Left forelimb (tissue), 1 donor: ENCODE measurements at regions not wholly inside any gene's neighbourhood (a gene's known extent, or its start where the extent isn't known, plus 50 kb on each side); places are given as distances from the start of the nearest gene placed in this dataset.

Experiments used
- DNase-seq: peaks from one replicate; pipeline ENCODE4 v3.0.0-alpha.2; 2018; ENCODE audit warnings: low spot score

DNA sequence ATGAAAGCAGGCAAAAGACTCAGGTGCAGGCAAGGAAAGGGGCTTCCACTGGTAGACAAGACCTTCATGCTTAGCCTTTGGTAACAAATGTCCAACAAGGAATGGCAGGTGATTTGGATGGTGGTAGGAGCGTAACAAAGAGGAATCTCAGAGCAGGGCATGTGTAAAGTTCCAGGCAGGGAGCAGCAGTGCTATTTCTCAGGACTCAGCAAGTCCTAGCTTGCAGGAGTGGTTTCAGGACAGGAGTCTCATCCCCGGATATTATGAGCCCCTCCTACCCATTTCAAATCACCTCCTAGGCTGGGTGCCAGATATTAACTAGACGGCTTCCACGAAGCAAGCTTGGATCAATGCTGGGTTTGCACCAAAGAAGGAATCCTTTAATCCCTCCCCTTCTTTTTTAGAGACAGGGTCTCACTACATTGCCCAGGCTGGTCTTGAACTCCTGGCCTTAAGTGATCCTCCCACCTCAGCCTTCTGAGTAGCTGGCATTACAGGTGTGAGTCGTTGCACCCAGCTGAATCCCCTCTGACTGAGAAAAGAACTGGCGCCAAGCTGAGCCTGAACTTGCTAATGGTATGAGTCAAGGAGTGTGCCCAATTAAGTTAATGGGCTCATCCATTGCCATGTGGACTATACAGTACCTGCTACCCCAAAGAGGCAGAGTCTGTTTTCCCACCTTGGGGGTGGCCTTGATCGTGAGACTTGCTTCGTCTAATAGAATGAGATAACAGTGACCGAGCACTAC, 190.3 kb downstream of the ARL4C start:
- no peak for DNase-seq

DNA sequence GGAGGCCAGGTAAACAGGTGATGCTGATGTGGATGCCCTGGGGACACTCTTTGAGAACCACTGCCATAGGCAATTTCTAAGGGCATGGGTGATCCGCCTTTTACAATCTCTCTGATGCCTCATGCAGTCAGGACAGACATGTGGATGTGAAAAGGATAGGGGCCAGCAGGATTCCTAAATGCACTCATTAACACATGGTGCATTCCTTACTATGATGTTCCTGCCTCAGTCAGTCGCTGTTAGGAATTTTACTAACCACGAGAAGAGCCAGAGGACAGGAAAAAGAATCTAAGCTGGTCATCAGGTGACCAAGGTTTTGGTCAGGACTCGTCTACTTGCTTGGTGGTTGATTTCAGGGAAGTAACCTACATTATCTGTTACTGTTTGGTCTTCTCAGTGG, 191.0 kb downstream of the ARL4C start:
- DNase-seq, result no peak

DNA sequence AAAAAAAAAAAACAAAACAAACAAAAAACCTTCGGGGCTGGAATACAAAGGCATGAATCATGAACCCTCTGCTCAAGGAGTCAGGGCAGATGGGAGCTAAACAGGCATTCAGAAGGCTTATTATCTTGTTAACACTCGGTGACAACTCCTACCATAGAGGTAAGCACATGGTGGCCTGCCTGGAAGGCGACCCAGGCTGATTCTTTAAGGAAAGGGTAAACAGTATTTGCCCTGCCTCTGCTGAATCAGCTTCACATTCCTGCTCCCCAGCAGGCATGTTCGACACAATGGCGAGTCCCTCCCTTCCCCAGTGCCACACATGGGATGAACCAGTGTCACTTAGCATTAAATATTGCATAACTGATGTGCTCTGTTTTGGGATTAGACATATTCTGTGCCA, 191.9 kb downstream of the ARL4C start:
- DNase-seq, result no peak

DNA sequence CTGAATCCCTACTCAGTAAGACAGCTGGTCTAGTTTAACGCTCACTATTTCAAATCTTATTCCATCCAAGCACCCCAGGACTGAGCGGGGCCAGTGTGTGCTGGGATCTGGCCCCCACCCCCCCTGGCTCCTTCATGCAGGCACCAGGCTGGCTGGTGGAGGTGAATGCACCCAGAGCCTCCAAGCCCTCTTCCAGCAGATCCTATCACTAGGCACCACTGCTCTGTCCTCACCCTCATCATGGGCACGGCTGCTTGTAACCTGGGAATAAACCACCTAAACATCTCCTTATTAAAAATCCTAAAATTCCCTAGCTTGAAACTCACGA, 194.3 kb downstream of the ARL4C start:
- no peak for DNase-seq

DNA sequence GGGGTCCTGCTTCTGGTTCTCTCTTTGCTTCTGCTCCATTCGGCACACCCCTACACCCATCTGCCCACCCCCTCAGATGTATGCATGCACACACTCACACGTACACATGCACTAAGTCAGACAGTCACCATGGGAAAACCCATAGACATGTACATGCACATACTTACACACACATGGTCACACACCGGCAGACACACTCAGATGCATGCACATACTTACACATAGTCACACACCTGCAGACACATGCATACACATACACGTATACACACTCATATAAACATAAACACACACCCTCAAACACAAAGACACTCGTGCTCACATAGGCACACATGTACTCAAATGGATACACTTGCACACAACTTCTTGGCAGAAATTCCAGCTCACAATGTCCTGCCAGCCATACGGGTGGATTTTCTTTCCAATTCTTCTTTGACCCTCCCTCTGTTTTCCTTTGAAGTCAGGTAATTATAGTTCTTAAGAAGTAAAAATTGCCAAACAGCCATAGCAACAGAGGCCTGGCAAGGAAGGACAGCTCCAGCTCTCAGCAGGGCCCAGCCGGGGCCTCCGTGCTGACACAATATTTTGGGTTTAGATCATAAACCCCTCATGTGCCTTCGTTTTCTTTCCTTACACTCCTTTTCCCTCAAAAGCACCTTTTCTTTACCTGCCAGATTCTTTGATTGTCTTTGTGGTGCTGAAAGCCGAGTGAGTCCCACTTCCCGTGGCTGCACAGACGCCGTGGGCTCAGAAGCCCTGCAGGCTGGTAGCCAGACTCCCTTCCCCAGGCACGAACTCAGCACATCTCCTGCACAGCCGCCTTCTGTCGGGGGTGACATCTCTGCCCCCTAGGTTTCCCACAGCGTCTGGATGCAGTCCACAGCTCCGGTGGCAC, 195.7 kb downstream of the ARL4C start:
- DNase-seq, result no peak

DNA sequence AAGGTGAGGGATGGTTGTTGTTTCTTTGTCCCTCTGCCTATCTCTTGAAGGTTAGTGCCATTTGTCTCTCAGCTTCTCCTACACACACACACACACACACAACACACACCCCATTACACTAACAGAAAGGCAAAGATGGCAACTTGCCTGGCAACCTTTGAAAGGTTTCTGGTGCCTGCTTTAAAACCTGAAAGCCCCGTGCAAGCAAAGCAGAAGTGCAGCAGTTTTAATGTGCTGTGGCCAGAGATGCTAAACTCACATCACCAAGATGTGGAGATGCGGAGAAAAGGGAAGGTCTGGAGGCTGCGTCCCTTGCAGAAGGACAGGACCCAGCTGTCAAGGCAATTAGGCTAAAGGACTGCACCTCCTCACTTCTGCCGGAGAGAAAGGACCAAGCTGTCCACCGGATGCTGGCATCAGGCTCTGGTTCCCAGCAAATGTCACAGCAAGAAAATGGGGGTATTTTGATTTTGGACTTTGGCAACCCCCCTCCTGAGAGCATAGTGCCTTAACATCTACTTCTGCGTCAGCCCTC, 196.4 kb downstream of the ARL4C start:
- no peak for DNase-seq

DNA sequence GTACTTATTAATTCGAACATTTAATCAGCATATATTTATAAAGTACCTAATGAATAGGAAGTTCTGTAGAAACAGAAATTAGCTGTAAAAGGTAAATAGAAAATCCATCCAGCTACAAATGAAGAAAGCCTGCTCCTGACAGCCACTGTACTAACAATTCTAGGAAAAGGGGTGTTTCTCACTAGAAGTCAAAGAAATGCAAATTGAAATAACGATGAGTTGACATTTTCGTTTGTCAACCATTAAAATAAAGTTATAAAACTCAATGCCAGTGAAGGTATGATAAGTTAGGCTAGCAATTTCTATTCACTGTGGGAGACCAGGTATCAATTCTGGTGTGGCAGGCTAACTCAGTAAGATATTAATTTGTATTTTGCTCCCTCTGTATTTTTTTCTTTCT, 198.0 kb downstream of the ARL4C start:
- DNase-seq, result no peak

DNA sequence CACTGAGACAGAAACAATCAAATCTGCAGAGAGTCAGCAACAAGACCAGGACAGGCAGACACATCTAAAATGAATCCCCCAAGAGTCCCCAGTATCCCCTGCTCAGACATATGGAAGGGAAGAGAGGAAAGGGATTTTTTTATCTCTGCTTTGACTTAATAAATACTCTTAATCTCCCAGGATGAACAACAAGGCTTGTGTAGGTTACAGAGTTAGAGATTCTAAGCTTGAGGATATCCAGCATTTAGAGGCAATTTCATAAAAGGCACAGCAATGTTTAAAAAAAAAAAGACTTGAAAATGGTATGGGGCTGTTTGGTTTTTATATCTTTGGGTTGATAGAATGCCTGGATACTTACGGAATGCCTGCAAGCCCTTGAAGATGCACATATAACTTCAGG, 199.9 kb downstream of the ARL4C start:
- DNase-seq, result no peak

DNA sequence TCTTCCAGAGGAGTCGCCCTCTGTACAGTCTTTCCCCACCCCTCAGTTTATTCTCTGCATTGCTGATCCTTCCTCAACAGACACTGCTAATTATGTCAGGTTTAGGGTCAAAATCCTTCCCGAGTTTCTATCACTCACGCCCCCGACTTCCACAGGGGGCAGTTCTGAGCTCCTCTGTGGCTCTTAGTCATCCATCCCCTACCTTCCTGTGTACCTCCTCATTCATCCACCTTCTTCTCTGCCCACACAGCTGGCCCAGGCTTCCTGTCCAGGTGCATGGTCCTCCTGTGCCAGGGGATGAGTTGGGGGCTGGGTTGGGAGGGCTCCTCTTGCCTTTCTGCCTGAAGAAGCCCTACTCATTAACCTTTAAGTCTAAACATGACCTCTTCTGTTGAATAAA, 202.9 kb downstream of the ARL4C start:
- DNase-seq, result no peak

DNA sequence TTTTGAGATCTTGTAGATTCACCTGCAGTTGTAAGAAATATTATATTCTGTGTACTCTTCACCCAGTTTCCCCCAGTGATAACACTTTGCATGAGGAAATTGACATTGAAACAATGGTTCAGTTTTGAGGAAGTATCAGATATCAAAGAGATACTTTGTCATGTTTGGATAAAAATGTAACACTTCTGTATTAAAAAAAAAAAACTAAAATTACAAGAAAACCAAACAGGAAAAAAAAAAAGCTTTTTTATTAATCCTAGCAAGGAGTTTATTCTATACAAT, 204.0 kb downstream of the ARL4C start:
- no peak for DNase-seq

DNA sequence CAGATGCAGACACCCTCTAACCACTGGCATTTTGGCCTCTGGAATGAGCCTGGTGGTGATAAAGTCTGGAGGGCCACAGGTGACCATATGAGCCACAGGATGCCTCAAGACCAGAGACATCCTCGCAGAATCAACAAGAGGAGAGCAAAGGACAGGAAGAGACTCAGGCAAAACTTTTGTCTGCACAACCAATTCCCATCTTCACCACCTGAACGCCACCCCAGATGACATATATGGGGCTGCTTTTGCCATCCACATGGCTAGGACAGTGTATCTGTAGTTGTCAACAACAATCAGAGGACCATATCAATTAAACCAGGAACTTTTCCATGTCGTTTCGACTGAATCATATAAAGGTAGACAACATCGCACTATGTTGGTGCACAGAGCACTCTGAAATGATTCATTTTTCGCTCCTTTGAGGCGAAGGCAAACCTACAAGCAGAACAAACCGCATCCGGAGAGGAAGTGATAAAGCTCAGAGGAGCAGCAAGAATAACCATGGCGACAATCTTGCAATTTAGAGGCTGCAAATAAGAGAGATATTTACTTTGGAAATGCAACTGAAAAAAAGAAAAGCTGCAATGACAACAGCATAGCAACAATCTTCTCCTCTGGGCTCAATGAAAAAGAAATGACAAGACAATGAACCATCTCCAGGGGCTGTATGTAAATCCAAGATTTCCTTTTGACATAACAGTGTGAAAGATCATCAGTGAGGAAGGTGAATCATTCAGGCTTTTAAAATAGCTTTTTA, 204.5 kb downstream of the ARL4C start:
- no peak for DNase-seq

DNA sequence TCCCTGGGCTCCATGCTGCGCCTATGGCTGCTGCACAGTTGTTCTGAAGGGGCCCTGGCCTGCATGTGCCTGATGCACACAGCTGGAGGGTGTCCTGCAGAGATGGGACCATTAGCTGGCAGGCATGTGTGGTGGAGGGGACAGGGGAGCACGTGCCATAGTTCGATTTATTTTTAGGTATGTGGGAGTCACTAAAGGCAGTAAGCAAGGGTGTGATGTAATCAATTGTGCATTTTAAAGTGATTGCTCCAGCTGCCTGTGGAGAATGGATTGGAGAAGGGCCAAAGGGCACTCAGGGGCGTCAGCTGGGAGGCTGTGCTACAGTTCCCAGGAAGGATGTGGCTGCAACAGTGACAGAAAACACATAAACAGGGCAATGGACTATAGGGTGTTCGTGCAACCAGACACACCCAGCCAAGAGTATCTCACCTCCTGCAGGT, 205.1 kb downstream of the ARL4C start:
- DNase-seq, result no peak

DNA sequence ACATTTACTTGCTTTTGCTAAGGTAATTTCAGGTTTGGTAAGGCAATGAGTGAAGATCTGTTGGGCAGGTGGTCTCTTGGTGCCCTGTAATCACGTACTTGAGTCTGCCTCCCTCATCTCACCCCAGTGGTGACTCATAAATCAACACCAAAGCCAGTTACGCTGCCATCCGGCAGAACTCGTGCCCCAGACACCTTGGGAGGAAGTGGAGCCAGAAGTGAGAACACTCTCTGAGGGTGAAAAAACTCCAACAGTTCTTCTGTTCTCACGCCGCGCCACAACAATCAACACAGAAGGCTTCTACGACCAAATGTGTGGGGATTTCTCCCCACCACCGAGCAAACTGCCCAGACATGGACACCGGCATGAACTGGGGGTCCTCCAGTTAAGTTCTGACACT, 206.2 kb downstream of the ARL4C start:
- DNase-seq, result no peak

DNA sequence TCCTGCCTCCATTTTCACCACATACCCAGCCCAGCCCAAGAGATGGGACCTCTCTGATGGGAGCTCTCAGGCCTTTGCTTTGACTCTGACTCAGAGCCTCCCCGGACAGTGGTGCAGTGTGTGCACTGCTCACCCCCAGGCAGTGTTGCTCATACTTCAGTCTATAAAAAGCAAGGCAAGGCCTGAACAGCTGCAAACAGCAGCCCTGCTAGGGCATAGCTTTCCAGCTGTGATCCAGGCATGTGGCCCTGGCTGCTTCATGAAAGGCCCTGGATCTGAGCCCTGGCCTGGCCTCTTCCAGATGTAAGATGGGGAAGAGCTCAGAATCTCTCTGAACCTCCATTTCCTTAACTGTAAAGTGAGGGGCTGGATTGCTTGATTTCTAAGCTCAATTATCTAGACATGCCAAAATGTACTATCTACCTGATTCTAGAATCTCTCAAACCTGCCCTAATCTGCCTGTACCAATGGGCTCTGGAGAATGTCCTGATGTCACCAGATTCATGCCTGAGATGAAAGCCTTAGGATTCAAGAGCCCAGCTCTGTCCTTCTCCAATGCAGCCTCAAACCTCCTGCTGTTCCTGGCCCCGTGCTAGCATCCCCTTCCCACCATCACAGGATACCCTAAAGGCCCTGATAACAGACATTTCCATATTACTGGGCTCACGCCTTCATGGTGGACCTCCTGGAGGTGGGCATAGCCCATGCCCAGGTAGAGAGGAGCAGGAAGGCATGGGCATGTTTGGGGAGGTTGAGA, 206.9 kb downstream of the ARL4C start:
- DNase-seq, result no peak

DNA sequence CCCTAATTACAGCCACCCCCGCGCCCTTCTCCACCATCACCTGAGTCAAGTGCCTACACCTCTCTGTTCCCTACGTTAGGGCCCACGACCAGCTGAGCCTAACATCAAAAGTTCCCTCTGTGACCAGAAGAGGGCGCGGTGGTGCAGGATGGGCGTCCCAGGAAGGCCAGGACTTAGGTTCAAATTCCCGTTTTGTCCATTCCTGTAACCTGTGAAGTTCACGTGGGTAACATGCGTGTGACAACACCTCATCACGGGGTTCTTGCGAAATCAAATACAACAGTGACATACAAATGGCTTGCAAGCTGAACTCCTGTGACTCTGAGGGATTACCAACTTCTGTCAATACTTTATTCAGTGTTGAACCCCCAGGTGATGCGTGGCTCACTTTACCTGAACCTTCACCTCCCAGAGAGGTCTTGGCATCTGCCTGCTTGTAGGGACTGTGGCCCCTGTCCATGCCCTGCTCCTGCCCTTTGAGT, 207.9 kb downstream of the ARL4C start:
- no peak for DNase-seq

DNA sequence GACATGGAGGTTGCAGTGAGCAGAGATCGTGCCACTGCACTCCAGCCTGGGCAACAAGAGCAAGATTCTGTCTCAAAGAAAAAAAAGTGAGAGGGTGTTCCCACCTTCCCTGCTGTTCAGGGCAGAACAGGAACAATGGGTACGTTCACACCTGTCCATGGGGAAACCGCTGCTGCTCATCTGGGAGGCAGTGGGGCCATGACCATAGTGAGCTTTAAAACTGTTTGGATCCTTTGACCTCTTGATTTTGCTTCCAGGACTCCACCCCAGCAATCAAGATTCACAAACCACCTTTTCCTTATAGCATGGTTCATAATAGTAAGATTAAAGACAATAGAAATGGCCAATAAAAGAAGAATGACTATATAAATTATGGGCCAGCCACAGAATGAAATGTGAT, 209.2 kb downstream of the ARL4C start:
- no peak for DNase-seq

DNA sequence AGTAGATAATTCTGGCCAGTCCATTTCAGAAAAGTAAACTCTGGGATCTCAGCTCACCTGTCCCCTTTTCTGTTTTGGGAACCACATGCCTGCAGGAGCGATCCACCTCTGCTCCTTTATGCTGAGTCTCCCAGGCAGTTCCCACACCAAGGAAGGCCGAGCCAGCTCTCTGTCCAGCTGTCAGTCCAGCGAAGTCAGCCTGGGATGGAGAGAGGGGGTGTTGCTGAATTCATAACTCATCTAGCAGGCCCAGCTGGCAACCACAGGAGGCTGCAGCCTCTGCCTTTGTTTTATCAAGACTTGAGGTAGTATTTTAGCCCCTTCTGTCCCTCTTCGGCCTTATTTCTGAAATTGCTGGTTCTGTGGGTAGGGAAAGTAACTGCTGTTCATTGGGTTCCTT, 209.9 kb downstream of the ARL4C start:
- DNase-seq, result no peak

DNA sequence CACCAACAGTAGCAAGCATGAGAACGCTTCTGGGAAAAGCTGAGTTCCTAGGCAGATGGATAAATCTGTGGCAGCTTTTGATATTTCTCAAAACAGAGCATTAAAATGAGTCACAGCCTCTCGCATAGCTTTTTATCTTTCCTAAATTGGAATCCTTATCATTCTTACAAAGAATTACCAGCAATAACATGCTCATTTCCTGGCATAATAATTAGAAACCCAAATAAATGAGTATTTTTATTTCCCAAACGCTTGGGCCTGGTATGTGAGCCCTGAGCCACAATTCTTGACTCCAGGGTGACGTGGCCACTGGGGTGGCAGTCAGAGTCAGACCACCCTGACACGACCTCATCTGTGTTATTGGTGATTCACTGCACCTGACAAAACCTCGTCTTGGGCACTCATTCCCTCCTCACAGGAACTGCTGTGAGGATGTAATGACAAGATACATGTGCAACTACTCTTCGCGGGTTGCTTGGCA, 210.7 kb downstream of the ARL4C start:
- DNase-seq, result no peak

DNA sequence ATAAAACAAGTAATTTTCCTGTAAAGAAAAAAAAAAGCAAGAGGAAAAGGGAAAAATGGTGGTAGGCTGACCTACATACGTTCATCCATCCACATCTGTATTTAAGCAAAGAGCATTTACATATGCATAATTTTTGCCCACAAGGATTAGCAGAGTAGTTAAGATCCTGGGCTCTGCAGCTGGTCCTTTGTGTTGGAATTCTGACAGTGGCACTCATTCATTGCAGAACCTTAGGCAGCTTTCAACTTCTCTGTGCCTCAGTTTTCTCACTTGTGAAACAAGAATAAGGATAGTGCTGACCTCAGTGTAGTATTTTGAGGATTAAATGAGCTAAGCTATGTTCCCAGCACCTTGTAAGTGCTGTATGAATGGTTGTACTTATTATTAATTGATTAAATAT, 211.3 kb downstream of the ARL4C start:
- no peak for DNase-seq

DNA sequence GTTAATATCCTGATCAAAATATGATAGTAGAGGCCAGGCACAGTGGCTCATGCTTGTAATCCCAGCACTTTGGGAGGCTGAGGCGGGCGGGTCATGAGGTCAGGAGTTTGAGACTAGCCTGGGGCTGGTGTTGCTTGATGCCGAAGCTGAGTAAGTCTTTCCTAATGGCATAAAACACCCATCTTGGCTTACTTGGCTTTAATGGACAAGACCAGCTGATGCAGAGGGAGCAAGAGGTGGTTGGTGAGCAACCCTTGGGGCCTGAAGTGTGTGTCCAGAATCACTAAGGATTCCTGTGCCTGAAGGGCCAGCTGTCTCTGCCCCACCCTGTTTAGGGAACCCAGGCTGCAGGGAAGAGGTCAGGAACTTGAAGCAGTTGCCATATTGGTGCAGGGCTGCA, 217.2 kb downstream of the ARL4C start:
- no peak for DNase-seq

DNA sequence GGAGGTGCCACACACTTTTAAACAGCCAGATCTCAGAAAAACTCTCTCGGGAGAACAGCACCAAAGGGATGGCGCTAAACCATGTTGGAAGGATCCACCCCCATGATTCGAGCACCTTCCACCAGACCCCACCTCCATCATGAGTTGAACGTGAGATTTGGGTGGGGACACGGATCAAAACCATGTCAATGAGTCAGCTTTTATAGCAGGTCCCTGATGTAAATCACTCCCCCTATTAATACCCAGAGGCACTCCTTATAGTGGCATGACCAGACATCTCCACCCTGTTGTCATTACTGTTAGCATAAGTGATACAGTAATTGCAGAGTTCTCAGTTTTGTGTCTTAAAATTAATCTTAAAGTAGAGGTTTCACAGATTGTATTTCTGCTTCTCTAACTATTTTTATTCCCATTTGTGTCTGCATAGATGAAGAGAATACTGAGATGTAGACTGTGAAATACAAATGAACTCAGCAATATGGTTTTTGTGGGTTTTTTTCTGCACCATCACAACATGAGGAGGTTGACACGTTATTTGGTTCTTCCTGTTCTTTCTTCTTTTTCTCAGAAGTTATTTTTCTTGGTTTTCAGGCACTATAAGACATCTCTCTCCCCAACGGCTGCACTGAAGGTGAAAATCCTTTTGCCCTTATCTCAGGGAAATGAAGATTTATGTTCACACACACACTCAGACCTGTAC, 218.2 kb downstream of the ARL4C start:
- no peak for DNase-seq
